ENCODE measurements at regions not wholly inside any gene's neighbourhood (a gene's known extent, or its start where the extent isn't known, plus 50 kb on each side); places are given as distances from the start of the nearest gene placed in this dataset.
"Not testable (repeated sequence)": the region's sequence is repeated elsewhere in the genome, so short reads cannot be mapped to it uniquely, and the experiment has no call there.

GRCh38 chr5:40453689-40454088 lies 226.0 kb upstream of the PTGER4 start:
- DNase-seq (ENCODE audit: low read depth), result no peak
- TF ChIP-seq CTCF (conservative IDR thresholded peaks at IDR 0.05; ENCODE audit: low read depth, low read length), result no peak
- no peak overlapping the region for H3K4me3 ChIP-seq (ENCODE audit: low read depth, low read length)

GRCh38 chr5:40452874-40453624 lies 226.7 kb upstream of the PTGER4 start:
- no peak for TF ChIP-seq CTCF (conservative IDR thresholded peaks at IDR 0.05; ENCODE audit: low read depth, low read length)
- no peak for DNase-seq (ENCODE audit: low read depth)

GRCh38 chr5:40447438-40447837 lies 232.3 kb upstream of the PTGER4 start:
- no peak overlapping the region for H3K4me3 ChIP-seq (ENCODE audit: low read depth, low read length)
- DNase-seq (ENCODE audit: low read depth), result peak; percentile 78
- TF ChIP-seq CTCF (conservative IDR thresholded peaks at IDR 0.05; ENCODE audit: low read depth, low read length), result no peak

More at GRCh38 chr5:40452874-40453624, 226.7 kb upstream of the PTGER4 start:
- H3K4me3 ChIP-seq (ENCODE audit: low read depth, low read length), result no peak overlapping the region

- H3K4me3 ChIP-seq (ENCODE audit: low read depth, low read length), result no peak overlapping the region
- peak; percentile 96 for DNase-seq (ENCODE audit: low read depth)
- no peak for TF ChIP-seq CTCF (conservative IDR thresholded peaks at IDR 0.05; ENCODE audit: low read depth, low read length)
Observed at GRCh38 chr5:40446910-40447309, 232.8 kb upstream of the PTGER4 start.

- TF ChIP-seq CTCF (conservative IDR thresholded peaks at IDR 0.05; ENCODE audit: low read depth, low read length), result no peak
- DNase-seq (ENCODE audit: low read depth), result peak; percentile 92
- H3K4me3 ChIP-seq (ENCODE audit: low read depth, low read length), result no peak overlapping the region
Observed at GRCh38 chr5:40442346-40442745, 237.4 kb upstream of the PTGER4 start.

- DNase-seq (ENCODE audit: low read depth), result peak; percentile 41
- no peak for TF ChIP-seq CTCF (conservative IDR thresholded peaks at IDR 0.05; ENCODE audit: low read depth, low read length)
- H3K4me3 ChIP-seq (ENCODE audit: low read depth, low read length), result no peak overlapping the region
Observed at GRCh38 chr5:40441733-40442132, 238.0 kb upstream of the PTGER4 start.

GRCh38 chr5:40440746-40441145 lies 239.0 kb upstream of the PTGER4 start:
- TF ChIP-seq CTCF (conservative IDR thresholded peaks at IDR 0.05; ENCODE audit: low read depth, low read length), result no peak

GRCh38 chr5:40439103-40439502 lies 240.6 kb upstream of the PTGER4 start:
- H3K4me3 ChIP-seq (ENCODE audit: low read depth, low read length); DNase-seq (ENCODE audit: low read depth): not testable (repeated sequence)

More at GRCh38 chr5:40440746-40441145, 239.0 kb upstream of the PTGER4 start:
- no peak overlapping the region for H3K4me3 ChIP-seq (ENCODE audit: low read depth, low read length)
- DNase-seq (ENCODE audit: low read depth), result no peak

GRCh38 chr5:40438646-40439045 lies 241.1 kb upstream of the PTGER4 start:
- not testable (repeated sequence) for H3K4me3 ChIP-seq (ENCODE audit: low read depth, low read length); DNase-seq (ENCODE audit: low read depth)

Data from choroid plexus epithelial cell (primary cell).